Activated CD4-positive, alpha-beta T cell treated with anti-CD3 and anti-CD28 coated beads for 36 hours (primary cell): ENCODE measurements at regions not wholly inside any gene's neighbourhood (a gene's known extent, or its start where the extent isn't known, plus 50 kb on each side); places are given as distances from the start of the nearest gene placed in this dataset.

Experiments used
- ATAC-seq: fragments of 200-7000 bp; cut with Tn5 transposase; one replicate; pipeline ENCODE4 v1.10.0; 2021; ENCODE audit warnings: mild to moderate bottlenecking, moderate library complexity
- CTCF ChIA-PET: fragments of 350-600 bp; sonication (Branson Sonifier 250); formaldehyde crosslinking; loops from one replicate; lab custom pipeline; 2021; ENCODE audit warnings: antibody characterized with exemption; lab: Charles Lee
- POLR2A ChIA-PET: fragments of 350-600 bp; sonication (Branson Sonifier 250); formaldehyde crosslinking; loops from one replicate; lab custom pipeline; 2021; ENCODE audit warnings: antibody characterized with exemption, inconsistent platforms; lab: Charles Lee
- DNase-seq: peaks from one replicate; pipeline ENCODE4 v3.0.0-alpha.2; 2020
- H3K27ac Mint-ChIP-seq: one replicate; pipeline ENCODE4 v1.8.0; 2021; ENCODE audit warnings: mixed read lengths
- H3K27me3 Mint-ChIP-seq: one replicate; pipeline ENCODE4 v1.8.0; 2021; ENCODE audit warnings: mixed read lengths
- H3K36me3 Mint-ChIP-seq: one replicate; pipeline ENCODE4 v1.8.0; 2021; ENCODE audit warnings: low read depth, mixed read lengths
- H3K4me1 Mint-ChIP-seq: one replicate; pipeline ENCODE4 v1.8.0; 2021; ENCODE audit warnings: mixed read lengths
- H3K4me3 Mint-ChIP-seq: one replicate; pipeline ENCODE4 v1.8.0; 2021; ENCODE audit warnings: mild to moderate bottlenecking, moderate library complexity, mixed read lengths
- H3K9me3 Mint-ChIP-seq: one replicate; pipeline ENCODE4 v1.8.0; 2021; ENCODE audit warnings: low read depth, mixed read lengths
- intact Hi-C, 2 experiments: fragments of 100-400 bp; cut with DNase I in 1 of 2; cut with micrococcal nuclease in 1 of 2; formaldehyde crosslinking; loops; one replicate each; pipeline versions ENCODE4 v1.14.2 to v1.15.1; 2022 to 2024; cut with DNase I, micrococcal nuclease

GRCh38 chr1:14516974-14517840, 81.3 kb upstream of the KAZN start:
- H3K9me3 Mint-ChIP-seq: no peaks in the 10 kb centered on the region
- H3K36me3 Mint-ChIP-seq: no peaks in the 10 kb centered on the region
- peaks cover 7% of the 10 kb centered on the region for H3K27me3 Mint-ChIP-seq
- CTCF ChIA-PET: no interaction called here
- intact Hi-C loops: no loop called here
- H3K4me3 Mint-ChIP-seq: no peak overlapping the region
- DNase-seq (peak; percentile 6), ATAC-seq (peak; percentile 72)
- peaks cover 3% of the 10 kb centered on the region for H3K4me1 Mint-ChIP-seq
- POLR2A ChIA-PET: no interaction called here
- no peak overlapping the region for H3K27ac Mint-ChIP-seq

DNA sequence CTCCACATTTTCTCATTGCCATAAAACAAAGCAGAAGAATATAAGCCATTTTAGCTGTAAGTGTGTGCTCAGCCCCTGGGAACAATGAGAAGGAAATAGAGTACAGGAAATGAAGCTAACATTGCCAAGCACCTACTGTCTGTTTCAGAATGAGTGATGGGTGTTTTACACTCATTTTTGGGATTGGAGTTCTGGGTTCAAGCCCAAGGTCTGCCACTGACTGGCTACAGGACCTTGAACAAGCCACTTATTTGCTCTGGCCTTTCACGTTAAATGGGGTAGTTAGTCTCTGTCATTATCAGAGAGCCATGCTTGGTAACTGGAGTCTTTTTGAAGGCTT, 80.7 kb upstream of the KAZN start:
- CTCF ChIA-PET: no interaction called here
- Mint-ChIP-seq H3K27ac (no peak overlapping the region), H3K36me3 (no peaks in the 10 kb centered on the region), H3K27me3 (peaks cover 7% of the 10 kb centered on the region), H3K4me3 (no peak overlapping the region), H3K4me1 (peaks cover 3% of the 10 kb centered on the region), H3K9me3 (no peaks in the 10 kb centered on the region)
- intact Hi-C loops: no loop called here
- ATAC-seq (no peak), DNase-seq (no peak)
- POLR2A ChIA-PET: no interaction called here

DNA sequence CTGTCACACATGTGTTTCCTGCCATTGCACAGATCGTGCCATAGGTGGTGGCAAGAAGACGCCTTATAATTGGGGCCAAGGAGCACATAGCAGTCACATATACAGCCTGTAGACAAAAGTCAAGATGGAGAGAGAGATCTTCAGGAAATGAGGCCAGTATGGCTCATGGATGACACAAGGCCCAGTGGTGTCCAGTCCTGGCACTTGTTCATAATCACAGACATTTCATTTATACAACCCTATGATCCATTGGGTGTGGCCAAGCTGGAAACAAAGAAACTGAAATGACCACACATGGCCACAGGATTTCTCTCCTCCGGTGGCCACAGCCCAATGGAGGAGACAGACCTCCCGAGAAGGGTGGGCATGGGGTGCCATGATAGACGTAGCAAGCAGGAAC, 78.5 kb upstream of the KAZN start:
- no peak overlapping the region for H3K4me3 Mint-ChIP-seq
- H3K4me1 Mint-ChIP-seq: peaks cover 3% of the 10 kb centered on the region
- no peak for DNase-seq
- POLR2A ChIA-PET: no interaction called here
- no peaks in the 10 kb centered on the region for H3K36me3 Mint-ChIP-seq
- no peak for ATAC-seq
- no peaks in the 10 kb centered on the region for H3K9me3 Mint-ChIP-seq
- peaks cover 5% of the 10 kb centered on the region for H3K27me3 Mint-ChIP-seq
- intact Hi-C loops: no loop called here
- H3K27ac Mint-ChIP-seq: no peak overlapping the region
- CTCF ChIA-PET: no interaction called here

GRCh38 chr1:14520514-14521163, 77.8 kb upstream of the KAZN start:
- DNase-seq (no peak), ATAC-seq (no peak)
- Mint-ChIP-seq H3K27ac (no peak overlapping the region), H3K27me3 (peaks cover 3% of the 10 kb centered on the region), H3K9me3 (no peaks in the 10 kb centered on the region), H3K36me3 (no peaks in the 10 kb centered on the region), H3K4me3 (no peak overlapping the region), H3K4me1 (peaks cover 3% of the 10 kb centered on the region)
- POLR2A ChIA-PET: no interaction called here
- intact Hi-C loops: no loop called here
- CTCF ChIA-PET: no interaction called here

DNA sequence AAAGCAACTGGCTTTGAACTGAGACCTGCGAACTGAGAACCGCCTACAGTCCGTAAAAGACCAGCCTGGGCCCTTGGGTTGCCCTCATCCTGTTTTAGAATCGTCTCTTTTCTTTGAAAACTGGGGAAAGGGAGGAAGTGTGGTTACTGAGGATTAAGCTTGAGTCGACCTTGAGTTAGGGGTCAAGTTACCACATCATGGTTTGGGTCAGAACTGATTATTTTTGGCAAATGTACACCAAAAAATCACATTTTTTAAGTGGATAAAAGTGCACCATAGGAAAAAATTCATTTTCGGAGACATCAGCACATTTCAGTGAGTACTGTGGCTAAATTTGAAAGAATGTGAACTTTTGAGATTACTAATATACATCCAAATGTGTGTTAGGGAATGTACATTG, 76.9 kb upstream of the KAZN start:
- Mint-ChIP-seq H3K27me3 (peaks cover 5% of the 10 kb centered on the region), H3K9me3 (no peaks in the 10 kb centered on the region), H3K36me3 (no peaks in the 10 kb centered on the region), H3K27ac (no peak overlapping the region), H3K4me1 (peaks cover 3% of the 10 kb centered on the region), H3K4me3 (no peak overlapping the region)
- ChIA-PET POLR2A (interaction anchor here (0.6 kb wide), 1 partner anchor 32 kb away, joined by 5 read pairs; no protein-coding TSS in a partner anchor), CTCF (no interaction called here)
- no peak for ATAC-seq
- DNase-seq: no peak
- intact Hi-C loops: no loop called here

DNA sequence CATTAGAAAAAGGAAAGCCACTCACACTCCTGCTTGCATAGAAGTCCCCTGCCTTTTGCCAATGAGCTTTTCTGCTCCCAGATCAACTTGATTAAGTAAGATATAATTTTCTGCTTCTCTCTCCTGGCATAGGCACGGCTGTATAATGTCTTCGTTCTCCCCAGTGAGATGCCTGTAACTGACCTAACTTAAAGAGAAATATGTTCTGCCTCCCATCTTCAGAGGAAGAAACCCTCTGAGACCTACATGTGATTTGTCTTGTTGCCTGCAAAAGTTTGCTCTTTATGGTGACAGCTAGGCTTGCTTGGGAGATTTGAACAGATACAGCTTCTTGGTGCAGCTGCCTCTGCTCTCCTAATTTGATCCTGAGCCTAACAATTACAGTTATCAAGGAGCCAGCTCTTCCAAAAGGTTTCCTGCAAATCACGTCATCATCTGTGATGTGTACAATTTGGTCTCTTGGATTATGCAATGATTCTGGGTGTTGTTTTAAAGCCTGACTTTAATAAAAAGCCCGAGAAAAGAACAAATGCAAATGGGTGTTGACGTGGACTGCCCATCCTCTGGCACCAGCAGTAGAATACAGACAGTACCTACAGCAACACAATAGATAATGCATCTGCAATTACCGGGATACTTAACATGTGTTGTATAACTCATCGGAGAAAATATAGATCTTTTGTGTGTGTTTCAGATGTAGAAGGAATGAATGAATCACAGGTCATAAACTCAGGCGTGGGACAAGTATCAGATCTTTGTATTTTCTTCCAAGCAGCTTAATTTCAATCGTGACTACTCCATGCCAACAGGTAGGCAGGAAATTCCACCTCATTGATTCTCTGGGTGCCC, 76.2 kb upstream of the KAZN start:
- H3K27me3 Mint-ChIP-seq: peaks cover 6% of the 10 kb centered on the region
- intact Hi-C loops: no loop called here
- ChIA-PET POLR2A (interaction anchor here (0.6 kb wide), 1 partner anchor 31 kb away, joined by 5 read pairs; no protein-coding TSS in a partner anchor), CTCF (interaction anchor here (0.6 kb wide), 1 partner anchor 10 kb away, joined by 3 read pairs; no protein-coding TSS in a partner anchor)
- H3K4me1 Mint-ChIP-seq: peaks cover 3% of the 10 kb centered on the region
- H3K27ac Mint-ChIP-seq: no peak overlapping the region
- DNase-seq (no peak), ATAC-seq (no peak)
- H3K4me3 Mint-ChIP-seq: no peak overlapping the region
- no peaks in the 10 kb centered on the region for H3K9me3 Mint-ChIP-seq
- H3K36me3 Mint-ChIP-seq: no peaks in the 10 kb centered on the region

DNA sequence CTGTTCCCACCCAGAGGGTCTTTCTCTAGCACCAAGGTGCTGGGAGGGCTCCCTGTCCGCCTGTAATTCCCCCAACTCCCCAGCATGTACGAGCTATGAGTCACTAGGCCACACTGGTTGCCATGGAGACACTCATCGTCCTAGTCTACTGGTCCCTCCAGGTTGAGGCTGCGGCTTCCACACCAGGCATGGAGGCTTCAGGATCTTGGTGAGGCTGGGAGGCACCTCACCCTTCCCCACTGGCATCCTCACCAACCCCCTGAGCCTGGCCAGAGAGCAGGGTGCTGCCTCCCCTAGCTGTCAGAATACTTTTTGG, 75.6 kb upstream of the KAZN start:
- ATAC-seq: no peak
- Mint-ChIP-seq H3K27ac (no peak overlapping the region), H3K27me3 (peaks cover 6% of the 10 kb centered on the region), H3K36me3 (no peaks in the 10 kb centered on the region), H3K9me3 (no peaks in the 10 kb centered on the region), H3K4me1 (no peaks in the 10 kb centered on the region), H3K4me3 (no peak overlapping the region)
- DNase-seq: peak; percentile 6
- ChIA-PET CTCF (interaction anchor here (0.6 kb wide), 1 partner anchor 10 kb away, joined by 3 read pairs; no protein-coding TSS in a partner anchor), POLR2A (no interaction called here)
- intact Hi-C loops: no loop called here

- no peak for ATAC-seq
- POLR2A ChIA-PET: no interaction called here
- no peak overlapping the region for H3K27ac Mint-ChIP-seq
- peaks cover 2% of the 10 kb centered on the region for H3K9me3 Mint-ChIP-seq
- no peak overlapping the region for H3K4me3 Mint-ChIP-seq
- no peak for DNase-seq
- H3K4me1 Mint-ChIP-seq: no peaks in the 10 kb centered on the region
- CTCF ChIA-PET: interaction anchor here (1.5 kb wide), 1 partner anchor 14 kb away, joined by 3 read pairs; no protein-coding TSS in a partner anchor
- no peaks in the 10 kb centered on the region for H3K36me3 Mint-ChIP-seq
- intact Hi-C loops: no loop called here
- peaks cover 10% of the 10 kb centered on the region for H3K27me3 Mint-ChIP-seq
Observed at GRCh38 chr1:14524826-14525636, 73.5 kb upstream of the KAZN start.

- Mint-ChIP-seq H3K9me3 (peaks cover 2% of the 10 kb centered on the region), H3K4me3 (no peak overlapping the region), H3K4me1 (no peaks in the 10 kb centered on the region), H3K36me3 (no peaks in the 10 kb centered on the region), H3K27me3 (peaks cover 6% of the 10 kb centered on the region), H3K27ac (no peak overlapping the region)
- POLR2A ChIA-PET: no interaction called here
- CTCF ChIA-PET: interaction anchor here (0.5 kb wide), 1 partner anchor 585 kb away, joined by 3 read pairs; no protein-coding TSS in a partner anchor
- ATAC-seq (no peak), DNase-seq (no peak)
- intact Hi-C loops: no loop called here
Observed at GRCh38 chr1:14529475-14529874, 69.0 kb upstream of the KAZN start.

DNA sequence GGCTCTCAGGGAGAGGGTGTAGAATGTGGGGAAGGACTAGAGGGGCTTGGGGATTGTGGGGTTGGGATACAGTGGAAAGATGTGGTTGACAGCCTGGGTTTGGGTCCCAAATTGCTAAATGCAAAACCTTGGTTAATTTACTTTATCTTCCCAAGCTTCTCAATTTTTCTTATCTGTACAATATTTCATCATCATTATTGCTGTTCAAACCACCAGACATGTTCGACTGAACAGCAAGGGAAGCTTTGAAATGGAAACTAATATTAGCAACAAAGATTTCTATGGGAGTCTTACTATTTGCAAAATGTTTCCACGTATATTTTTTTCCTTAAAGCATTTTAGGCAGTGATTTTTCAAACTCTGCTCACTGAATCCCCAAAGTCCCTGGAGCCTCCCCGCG, 67.0 kb upstream of the KAZN start:
- no peak overlapping the region for H3K27ac Mint-ChIP-seq
- H3K36me3 Mint-ChIP-seq: no peaks in the 10 kb centered on the region
- CTCF ChIA-PET: no interaction called here
- POLR2A ChIA-PET: no interaction called here
- no peak overlapping the region for H3K4me3 Mint-ChIP-seq
- intact Hi-C loops: no loop called here
- ATAC-seq (no peak), DNase-seq (no peak)
- H3K27me3 Mint-ChIP-seq: peaks cover 11% of the 10 kb centered on the region
- H3K9me3 Mint-ChIP-seq: peaks cover 2% of the 10 kb centered on the region
- H3K4me1 Mint-ChIP-seq: no peaks in the 10 kb centered on the region
